GM19238 (cell line): ENCODE measurements at regions not wholly inside any gene's neighbourhood (a gene's known extent, or its start where the extent isn't known, plus 50 kb on each side); places are given as distances from the start of the nearest gene placed in this dataset.

Source experiments
- DNase-seq: peaks from one replicate; pipeline ENCODE4 v3.0.0; 2011; ENCODE audit warnings: low spot score; ENCODE audit not compliant: insufficient read length

DNA sequence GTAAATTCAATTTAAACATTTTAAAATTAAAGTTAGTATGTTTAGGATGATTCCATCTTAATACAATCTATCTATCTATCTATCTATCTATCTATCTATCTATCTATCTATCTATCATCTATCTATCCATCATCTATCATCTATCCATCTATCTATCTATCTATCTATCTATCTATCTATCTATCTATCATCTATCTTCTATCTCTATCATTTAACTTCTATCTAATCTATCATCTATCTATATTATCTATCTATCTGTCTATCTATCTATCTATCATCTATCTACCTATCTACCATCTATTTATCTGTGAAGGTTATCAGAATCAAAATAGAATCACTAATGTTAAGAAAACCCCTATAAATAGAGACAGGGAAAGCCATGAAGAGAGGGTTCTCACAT, 78.3 kb downstream of the RAMP3 start:
- no peak for DNase-seq

DNA sequence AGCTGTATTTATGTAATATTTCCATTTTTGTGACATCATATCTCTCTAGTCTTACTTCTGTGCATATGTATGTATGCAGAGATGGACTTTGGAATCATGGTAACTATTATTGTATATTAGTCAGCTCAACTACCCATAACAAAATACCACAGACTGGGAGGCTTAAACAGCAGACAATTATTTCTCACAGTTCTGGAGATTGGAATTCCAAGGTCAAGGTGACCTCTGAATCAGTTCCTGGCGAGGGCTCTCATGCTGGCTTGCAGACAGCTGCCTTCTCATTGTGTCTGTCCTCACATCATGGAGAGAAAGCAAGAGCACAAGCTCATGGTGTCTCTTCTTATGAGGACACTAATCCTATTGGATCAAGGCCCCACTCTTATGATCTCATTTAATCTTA, 79.1 kb downstream of the RAMP3 start:
- no peak for DNase-seq

DNA sequence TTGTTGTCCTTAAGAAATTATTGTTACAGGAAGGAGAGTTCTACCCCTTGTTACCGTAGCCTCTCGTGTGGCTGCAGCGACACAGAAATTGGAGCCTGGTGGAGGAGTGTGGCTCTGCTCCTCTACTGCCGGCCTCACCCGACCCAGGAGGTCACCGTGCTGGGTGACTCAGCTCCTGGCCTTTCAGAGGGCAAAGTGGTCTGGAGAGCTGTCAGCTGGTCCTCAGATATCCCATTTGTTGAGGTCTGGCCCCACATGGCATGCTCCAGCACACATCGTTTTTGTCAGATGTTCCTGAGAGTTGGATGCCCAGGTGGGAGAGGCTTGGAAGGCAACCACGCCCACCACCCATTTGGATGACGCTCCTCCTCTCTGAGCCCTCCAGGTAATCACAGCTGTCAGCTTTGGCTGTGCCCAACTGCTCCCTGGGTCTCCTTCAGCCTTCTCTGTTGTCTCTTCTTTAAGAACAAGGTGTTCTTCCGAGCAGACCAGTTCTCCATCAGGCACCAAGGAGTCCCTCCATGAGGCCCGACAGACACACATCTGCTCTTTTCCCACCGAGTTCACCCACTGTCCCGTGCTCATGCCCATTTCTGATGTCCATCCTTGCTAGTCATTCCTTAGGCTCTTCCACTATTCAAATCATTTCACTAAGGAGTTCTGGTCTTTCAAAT, 80.3 kb downstream of the RAMP3 start:
- DNase-seq = no peak

DNA sequence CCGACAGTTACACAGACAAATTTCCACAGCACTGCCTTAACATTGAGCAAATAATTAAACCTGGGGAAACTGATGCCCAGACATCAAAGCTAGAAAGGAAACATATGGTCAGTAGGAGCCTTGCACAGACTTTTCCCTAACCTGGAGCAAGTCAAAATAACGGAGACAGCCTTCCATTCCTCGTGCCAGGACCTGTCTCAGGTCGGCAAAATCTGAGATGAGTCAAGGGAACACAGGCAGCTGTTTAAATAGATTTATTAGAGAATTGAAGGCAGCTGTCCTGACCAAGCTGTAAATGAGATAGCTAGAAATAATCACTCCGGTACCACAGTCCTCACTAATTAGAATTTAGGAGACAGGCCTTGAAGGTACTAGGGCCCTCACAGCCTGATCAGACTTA, 81.2 kb downstream of the RAMP3 start:
- DNase-seq = no peak

GRCh38 chr7:45239486-45239885, 81.9 kb downstream of the RAMP3 start:
- DNase-seq = no peak

DNA sequence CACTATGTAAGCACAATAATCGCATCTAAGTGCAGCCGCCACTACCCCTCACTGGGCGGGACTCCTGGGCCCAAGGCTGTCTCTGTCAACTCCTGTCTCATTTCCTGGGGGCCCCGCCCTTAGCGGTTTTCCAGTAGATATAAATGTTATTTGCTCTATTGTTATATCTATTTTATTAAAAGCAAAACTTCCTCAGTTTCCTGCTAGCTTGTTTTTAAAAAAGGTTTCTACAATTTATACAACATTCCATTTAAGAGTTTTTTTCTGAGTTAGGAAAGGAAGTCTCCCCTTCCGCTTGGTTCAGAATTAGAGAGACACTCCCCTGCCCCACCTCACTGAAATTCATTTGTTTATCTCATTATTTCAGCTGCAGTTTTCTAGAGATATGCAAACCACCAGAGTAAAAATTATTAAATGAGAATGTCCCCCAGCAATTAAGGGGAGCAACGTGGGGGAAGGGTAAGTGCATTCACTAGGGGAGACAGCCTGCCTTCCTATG, 82.7 kb downstream of the RAMP3 start:
- no peak for DNase-seq

DNA sequence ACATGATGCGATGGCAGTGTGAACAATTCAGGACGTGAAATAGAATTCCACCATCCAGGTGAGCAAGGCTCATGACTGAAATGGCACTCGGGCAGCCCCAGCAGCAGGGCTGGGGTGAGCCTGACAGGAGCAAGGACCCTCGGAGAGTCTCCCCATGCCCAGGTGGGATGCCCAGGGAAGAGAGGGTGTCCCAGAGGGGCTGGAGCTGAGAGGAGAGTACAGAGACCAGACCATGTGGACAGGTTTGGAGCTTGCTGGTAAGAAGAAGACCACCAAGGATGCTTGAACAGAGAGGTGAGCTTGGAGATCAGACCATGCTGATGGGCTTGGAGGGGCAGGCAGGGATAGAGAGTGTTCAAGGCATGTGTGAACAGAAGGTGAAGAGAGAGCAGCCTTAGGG, 83.3 kb downstream of the RAMP3 start:
- no peak for DNase-seq

DNA sequence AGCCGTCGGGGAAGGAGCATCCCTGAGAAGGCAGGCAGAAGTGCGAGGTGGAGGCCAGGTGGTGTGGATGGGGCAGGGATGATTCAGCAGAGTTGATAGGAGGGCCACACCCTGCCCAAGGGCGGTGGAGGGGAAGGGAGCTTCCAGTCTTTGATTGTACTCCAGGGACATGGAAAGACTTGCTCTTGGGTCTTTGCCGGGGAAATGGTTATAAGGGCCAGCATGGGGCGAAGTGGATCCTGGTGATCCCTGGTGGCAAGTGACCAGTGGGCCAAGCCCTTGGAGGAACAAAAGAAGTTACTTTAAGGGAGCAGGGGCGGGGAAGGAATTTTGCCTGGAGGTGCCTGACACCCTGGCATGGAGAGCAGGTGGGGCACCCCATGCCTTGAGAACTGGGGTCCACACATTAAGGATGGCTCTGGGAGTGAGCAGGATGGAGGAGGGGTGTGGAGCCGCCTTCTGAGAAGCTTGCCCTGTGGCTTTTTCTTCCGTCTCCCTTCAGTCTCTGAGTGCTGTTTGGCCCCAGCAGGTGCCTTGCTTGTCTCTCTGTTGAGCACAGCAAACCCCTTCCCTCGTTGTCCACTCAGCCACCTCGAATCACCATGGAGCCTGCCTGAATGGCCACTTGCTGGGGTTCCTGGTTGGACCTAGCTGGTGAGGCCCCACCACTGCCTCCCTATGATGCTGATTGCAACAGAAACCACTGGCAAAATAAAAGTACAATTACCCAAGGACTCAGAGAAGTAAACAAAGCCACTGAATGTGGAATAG, 83.9 kb downstream of the RAMP3 start:
- no peak for DNase-seq

DNA sequence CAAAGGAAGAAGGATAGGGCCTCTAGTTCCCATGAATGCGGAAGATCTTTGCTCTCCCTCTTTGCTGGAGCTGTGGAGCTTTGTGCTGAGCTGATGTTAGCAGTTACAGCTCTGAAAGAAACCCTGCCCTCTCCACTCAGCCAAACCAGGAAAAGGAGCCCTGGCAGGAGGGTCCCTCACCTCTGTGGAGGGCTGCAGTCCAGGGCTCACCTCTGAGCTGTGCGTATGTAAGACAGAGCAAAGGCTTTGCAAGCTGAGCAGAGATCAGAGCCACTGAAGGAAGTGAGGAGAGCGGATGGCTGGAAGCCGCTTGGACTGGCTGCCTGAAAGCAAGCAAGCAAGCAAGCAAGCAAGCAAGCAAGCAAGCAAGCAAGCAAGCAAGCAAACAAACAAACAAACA, 84.7 kb downstream of the RAMP3 start:
- no peak for DNase-seq

- DNase-seq = no peak
These were observed 85.1 kb downstream of the RAMP3 start for GRCh38 chr7:45242698-45243097.

GRCh38 chr7:45244981-45245380, 87.4 kb downstream of the RAMP3 start:
- DNase-seq = no peak

GRCh38 chr7:45246339-45246738, 88.7 kb downstream of the RAMP3 start:
- no peak for DNase-seq

GRCh38 chr7:45252248-45252647, 94.7 kb downstream of the RAMP3 start:
- no peak for DNase-seq

DNA sequence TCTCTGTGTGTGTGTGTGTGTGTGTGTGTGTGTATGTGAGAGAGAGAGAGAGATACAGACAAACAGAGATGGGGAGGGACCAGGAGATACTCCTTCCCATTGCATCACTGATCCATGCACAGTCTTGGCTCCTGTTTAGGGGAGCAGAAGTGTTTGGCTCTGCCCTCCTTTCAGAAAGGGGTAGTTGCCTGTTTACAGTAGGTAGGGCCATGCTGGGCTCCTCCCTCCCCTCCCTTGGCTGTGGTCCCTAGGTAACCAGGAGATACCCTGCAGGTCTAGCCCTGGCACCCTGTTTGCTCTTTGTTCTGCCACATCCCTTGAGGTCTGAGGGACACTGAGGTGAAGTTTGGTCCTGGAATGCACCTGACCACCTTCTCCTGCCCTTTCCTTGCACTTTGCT, 95.3 kb downstream of the RAMP3 start:
- no peak for DNase-seq

DNA sequence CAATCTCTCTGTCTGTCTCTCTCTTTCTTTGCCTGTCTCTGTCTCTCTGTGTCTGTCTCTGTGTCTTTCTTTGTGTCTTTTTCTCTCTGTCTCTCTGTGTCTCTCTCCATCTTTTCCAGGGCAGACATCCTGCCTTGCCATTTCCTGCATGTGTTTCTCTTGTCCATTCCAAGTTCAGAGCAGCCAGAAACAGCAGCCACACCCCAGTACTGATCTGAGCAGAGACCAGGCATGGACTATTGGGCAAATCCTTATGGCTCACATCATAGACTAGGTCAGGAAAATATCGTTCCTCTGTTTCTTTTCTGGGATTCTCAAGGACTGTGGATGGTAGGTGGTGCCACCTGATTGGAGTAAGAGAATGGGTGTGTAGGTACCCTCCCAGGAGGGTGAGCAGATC, 95.8 kb downstream of the RAMP3 start:
- DNase-seq = no peak

- no peak for DNase-seq
These were observed 97.6 kb downstream of the RAMP3 start for GRCh38 chr7:45255187-45255586.

GRCh38 chr7:45256309-45256708, 98.7 kb downstream of the RAMP3 start:
- DNase-seq = no peak

DNA sequence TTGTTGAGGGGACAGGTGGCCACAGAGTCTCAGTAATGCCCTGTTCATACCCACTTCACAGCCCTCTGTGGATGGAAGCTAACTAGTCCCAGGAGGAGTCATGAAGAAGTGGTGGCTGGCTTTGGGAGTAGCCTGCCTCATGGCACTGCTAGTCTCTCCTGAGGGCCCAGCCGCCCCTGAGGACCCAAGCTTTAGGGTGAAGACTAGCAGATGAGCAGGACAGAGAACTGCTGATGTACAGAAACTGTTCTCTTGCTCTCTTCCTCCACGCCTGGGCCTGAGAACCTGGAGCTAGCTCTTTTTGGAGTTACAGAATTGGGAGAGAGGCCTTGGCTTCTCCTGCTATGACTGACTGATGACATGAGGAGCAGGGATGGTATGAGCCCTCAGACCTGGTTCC, 99.2 kb downstream of the RAMP3 start:
- DNase-seq = no peak

- DNase-seq = no peak
These were observed 99.7 kb downstream of the RAMP3 start for GRCh38 chr7:45257284-45257683.

- no peak for DNase-seq
These were observed 101.1 kb downstream of the RAMP3 start for GRCh38 chr7:45258533-45259226.

- DNase-seq = no peak
These were observed 101.6 kb downstream of the RAMP3 start for GRCh38 chr7:45259227-45259596.

DNA sequence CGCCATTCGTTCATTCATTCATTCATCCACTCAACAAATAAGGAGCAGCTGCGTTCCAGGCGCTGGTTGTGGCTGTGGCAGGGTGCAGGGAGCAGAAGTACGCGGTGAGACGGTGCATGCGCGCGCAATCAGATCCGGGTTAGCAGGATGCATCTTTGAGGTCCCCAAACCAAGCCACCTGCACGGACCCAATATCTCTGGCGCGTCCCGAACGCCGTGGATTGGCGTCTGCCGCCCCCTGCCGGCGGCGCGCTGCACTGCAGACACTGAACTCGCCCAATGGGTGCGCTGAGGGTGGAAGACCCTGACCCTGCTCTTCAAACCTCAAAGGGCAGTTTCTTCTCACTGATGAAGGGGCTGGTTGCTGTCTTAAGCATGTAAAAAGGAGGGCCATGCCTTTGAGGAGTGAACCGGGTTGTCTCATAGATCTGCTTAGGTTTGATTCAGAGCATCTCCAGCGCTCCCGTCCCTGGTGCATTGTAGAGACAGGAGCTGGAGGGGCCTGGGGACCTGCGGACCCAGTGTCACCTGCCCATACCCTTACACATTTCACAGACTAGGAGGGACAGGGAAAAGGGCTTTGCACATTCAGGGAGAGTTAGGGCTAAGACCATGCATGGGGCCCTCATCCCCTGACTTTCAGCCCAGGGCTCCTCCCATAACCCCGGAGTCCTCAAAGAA, 102.5 kb downstream of the RAMP3 start:
- peak; percentile 53 for DNase-seq
